CD4-positive, alpha-beta T cell (primary cell): ENCODE measurements at regions not wholly inside any gene's neighbourhood (a gene's known extent, or its start where the extent isn't known, plus 50 kb on each side); places are given as distances from the start of the nearest gene placed in this dataset.

Experiments used
- ATAC-seq: fragments of 200-7000 bp; cut with Tn5 transposase; one replicate; pipeline ENCODE4 v1.10.0; 2022; ENCODE audit warnings: mild to moderate bottlenecking; ENCODE audit not compliant: poor library complexity
- CTCF ChIA-PET: fragments of 350-600 bp; sonication (Branson Sonifier 250); formaldehyde crosslinking; loops from one replicate; lab custom pipeline; 2021; ENCODE audit warnings: antibody characterized with exemption, inconsistent platforms; lab: Charles Lee
- POLR2A ChIA-PET: fragments of 350-600 bp; sonication (Branson Sonifier 250); formaldehyde crosslinking; loops from one replicate; lab custom pipeline; 2021; ENCODE audit warnings: antibody characterized with exemption, inconsistent platforms; lab: Charles Lee
- DNase-seq, 14 experiments: peaks; one replicate each; pipeline ENCODE4 v3.0.0-alpha.2; 2013 to 2020; ENCODE audit warnings: mixed read lengths in 2 of 14
- H3K27ac ChIP-seq, 2 donors: one replicate each; pipeline versions ENCODE4 v1.5.1 to v1.7.0; 2013; ENCODE audit warnings: low read length in 2 of 2, low read depth in 1 of 2, mild to moderate bottlenecking in 1 of 2
- H3K27me3 ChIP-seq, 2 experiments: 1 replicate in 1 of 2; 2 replicates in 1 of 2; pipeline versions ENCODE4 v1.6.1 to v1.7.0; 2013; ENCODE audit warnings: low read length in 2 of 2, control low read depth in 1 of 2, mild to moderate bottlenecking in 1 of 2, moderate library complexity in 1 of 2; ENCODE audit not compliant: insufficient read depth in 2 of 2, control insufficient read depth in 1 of 2
- H3K36me3 ChIP-seq: one replicate; pipeline ENCODE4 v1.6.1; 2013; ENCODE audit warnings: low read length, control low read depth; ENCODE audit not compliant: insufficient read depth
- H3K4me1 ChIP-seq: one replicate; pipeline ENCODE4 v1.6.1; 2013; ENCODE audit warnings: low read length, control low read depth; ENCODE audit not compliant: insufficient read depth
- H3K4me3 ChIP-seq: one replicate; pipeline ENCODE4 v1.5.1; 2013; ENCODE audit warnings: mild to moderate bottlenecking, low read length, moderate library complexity
- H3K9me3 ChIP-seq, 2 experiments: 1 replicate in 1 of 2; 2 replicates in 1 of 2; pipeline versions ENCODE4 v1.6.1 to v1.7.0; 2013; ENCODE audit warnings: low read length in 2 of 2, mild to moderate bottlenecking in 2 of 2, control low read depth in 1 of 2, moderate library complexity in 1 of 2; ENCODE audit not compliant: control insufficient read depth in 1 of 2, insufficient read depth in 1 of 2
- H3K27ac Mint-ChIP-seq: one replicate; pipeline ENCODE4 v1.8.0; 2020; ENCODE audit warnings: mixed read lengths
- H3K27me3 Mint-ChIP-seq: one replicate; pipeline ENCODE4 v1.8.0; 2021; ENCODE audit warnings: mixed read lengths
- H3K36me3 Mint-ChIP-seq: one replicate; pipeline ENCODE4 v1.8.0; 2021; ENCODE audit warnings: low read depth, mixed read lengths
- H3K4me1 Mint-ChIP-seq: one replicate; pipeline ENCODE4 v1.8.0; 2021; ENCODE audit warnings: low read depth, mixed read lengths
- H3K4me3 Mint-ChIP-seq: one replicate; pipeline ENCODE4 v1.8.0; 2020; ENCODE audit warnings: mild to moderate bottlenecking, mixed read lengths
- H3K9me3 Mint-ChIP-seq: one replicate; pipeline ENCODE4 v1.8.0; 2020; ENCODE audit warnings: mixed read lengths
- CTCF ChIP-seq: fragments of 200-600 bp; IDR thresholded peaks from one replicate; pipeline ENCODE4 v1.8.0; 2022; ENCODE audit warnings: antibody characterized with exemption, mild to moderate bottlenecking
- intact Hi-C, 2 experiments: fragments of 100-400 bp; cut with DNase I in 1 of 2; cut with micrococcal nuclease in 1 of 2; formaldehyde crosslinking; loops; one replicate each; pipeline versions ENCODE4 v1.15.1 to v1.9.0; 2023 to 2025; cut with DNase I, micrococcal nuclease

GRCh38 chr4:175238827-175239517 is 320.8 kb downstream of the ADAM29 start:
- TF ChIP-seq CTCF = no peak
- CTCF ChIA-PET = no interaction called here

GRCh38 chr4:175246941-175247340 is 328.8 kb downstream of the ADAM29 start:
- no peaks in the 10 kb centered on the region for H3K36me3 Mint-ChIP-seq
- no peaks in the 10 kb centered on the region for H3K27me3 Mint-ChIP-seq
- Histone ChIP-seq H3K9me3 (peaks cover 0 to 4% of the 10 kb centered on the region in 2 experiments), H3K4me3 (no peak overlapping the region), H3K36me3 (no peaks in the 10 kb centered on the region), H3K4me1 (no peaks in the 10 kb centered on the region), H3K27me3 (no peaks in the 10 kb centered on the region), H3K27ac (no peak overlapping the region)
- intact Hi-C loops = no loop called here
- DNase-seq = no peak
- H3K4me3 Mint-ChIP-seq = no peak overlapping the region
- CTCF ChIA-PET = no interaction called here
- H3K4me1 Mint-ChIP-seq = no peaks in the 10 kb centered on the region
- POLR2A ChIA-PET = no interaction called here
- no peak for TF ChIP-seq CTCF
- ATAC-seq = no peak
- peaks cover 3% of the 10 kb centered on the region for H3K9me3 Mint-ChIP-seq
- no peak overlapping the region for H3K27ac Mint-ChIP-seq

More at GRCh38 chr4:175238827-175239517, 320.8 kb downstream of the ADAM29 start:
- intact Hi-C loops = no loop called here
- no peaks in the 10 kb centered on the region for H3K4me1 ChIP-seq
- H3K4me3 Mint-ChIP-seq = no peak overlapping the region
- no peaks in the 10 kb centered on the region for H3K27me3 Mint-ChIP-seq
- H3K36me3 Mint-ChIP-seq = no peaks in the 10 kb centered on the region
- no peak overlapping the region for H3K4me3 ChIP-seq
- POLR2A ChIA-PET = no interaction called here
- ATAC-seq (no peak), DNase-seq (no peak)
- peaks cover 3% of the 10 kb centered on the region for H3K9me3 Mint-ChIP-seq
- no peak overlapping the region for H3K27ac ChIP-seq
- no peak overlapping the region for H3K27ac Mint-ChIP-seq
- H3K4me1 Mint-ChIP-seq = no peaks in the 10 kb centered on the region
- H3K9me3 ChIP-seq = peaks cover 0 to 8% of the 10 kb centered on the region in 2 experiments
- no peaks in the 10 kb centered on the region for H3K36me3 ChIP-seq
- H3K27me3 ChIP-seq = no peaks in the 10 kb centered on the region

- Mint-ChIP-seq H3K4me1 (no peaks in the 10 kb centered on the region), H3K36me3 (no peaks in the 10 kb centered on the region), H3K4me3 (no peak overlapping the region), H3K9me3 (no peaks in the 10 kb centered on the region), H3K27me3 (no peaks in the 10 kb centered on the region), H3K27ac (no peak overlapping the region)
- Histone ChIP-seq H3K9me3 (peaks cover 0 to 12% of the 10 kb centered on the region in 2 experiments), H3K27ac (no peak overlapping the region), H3K4me3 (no peak overlapping the region), H3K27me3 (no peaks in the 10 kb centered on the region), H3K4me1 (no peaks in the 10 kb centered on the region), H3K36me3 (no peaks in the 10 kb centered on the region)
- DNase-seq (no peak), ATAC-seq (no peak)
- TF ChIP-seq CTCF = no peak
- intact Hi-C loops = no loop called here
- ChIA-PET POLR2A (no interaction called here), CTCF (no interaction called here)
These were observed 334.5 kb downstream of the ADAM29 start for GRCh38 chr4:175252642-175253041.
